ENCODE measurements at regions not wholly inside any gene's neighbourhood (a gene's known extent, or its start where the extent isn't known, plus 50 kb on each side); places are given as distances from the start of the nearest gene placed in this dataset.

- Mint-ChIP-seq H3K9me3 (ENCODE audit: unreplicated experiment) (no peaks in the 10 kb centered on the region), H3K4me1 (ENCODE audit: insufficient read depth, unreplicated experiment) (no peaks in the 10 kb centered on the region), H3K27me3 (ENCODE audit: insufficient read depth, unreplicated experiment) (no peaks in the 10 kb centered on the region), H3K4me3 (ENCODE audit: unreplicated experiment) (no peak overlapping the region), H3K36me3 (ENCODE audit: insufficient read depth, unreplicated experiment) (no peaks in the 10 kb centered on the region), H3K27ac (ENCODE audit: low read depth, unreplicated experiment) (no peak overlapping the region)
- POLR2A ChIA-PET: interaction anchor here (0.6 to 1.7 kb wide), 4 partner anchors 12 to 315 kb away, joined by 4 to 9 read pairs (median 4); no protein-coding TSS in a partner anchor
- intact Hi-C loops (cut with micrococcal nuclease): no loop called here
- no TSS peak for BruUV-seq (replicated peaks)
- DNase-seq (ENCODE audit: unreplicated experiment): no peak
- CTCF ChIA-PET: interaction anchor here (0.6 to 6.7 kb wide), 10 partner anchors 10 to 252 kb away, joined by 3 to 81 read pairs (median 8); no protein-coding TSS in a partner anchor
- TF ChIP-seq CTCF (IDR thresholded peaks at IDR 0.05; ENCODE audit: unreplicated experiment): no peak
These were observed 61.4 kb upstream of the GREB1L start for GRCh38 chr18:21180588-21180987.

GRCh38 chr18:21181766-21182165 is 60.3 kb upstream of the GREB1L start:
- DNase-seq (ENCODE audit: unreplicated experiment): no peak
- CTCF ChIA-PET: interaction anchor here (0.7 to 6.7 kb wide), 3 partner anchors 10 to 310 kb away, joined by 3 to 81 read pairs (median 3); no protein-coding TSS in a partner anchor
- H3K4me3 Mint-ChIP-seq (ENCODE audit: unreplicated experiment): no peak overlapping the region
- H3K4me1 Mint-ChIP-seq (ENCODE audit: insufficient read depth, unreplicated experiment): no peaks in the 10 kb centered on the region
- H3K27me3 Mint-ChIP-seq (ENCODE audit: insufficient read depth, unreplicated experiment): no peaks in the 10 kb centered on the region
- no TSS peak for BruUV-seq (replicated peaks)
- POLR2A ChIA-PET: no interaction called here
- H3K9me3 Mint-ChIP-seq (ENCODE audit: unreplicated experiment): no peaks in the 10 kb centered on the region
- H3K27ac Mint-ChIP-seq (ENCODE audit: low read depth, unreplicated experiment): no peak overlapping the region
- no peak for TF ChIP-seq CTCF (IDR thresholded peaks at IDR 0.05; ENCODE audit: unreplicated experiment)
- intact Hi-C loops (cut with micrococcal nuclease): no loop called here
- no peaks in the 10 kb centered on the region for H3K36me3 Mint-ChIP-seq (ENCODE audit: insufficient read depth, unreplicated experiment)

GRCh38 chr18:21183670-21184069 is 58.4 kb upstream of the GREB1L start:
- intact Hi-C loops (cut with micrococcal nuclease): no loop called here
- BruUV-seq (replicated peaks): no TSS peak
- peak; percentile 36 for DNase-seq (ENCODE audit: unreplicated experiment)
- Mint-ChIP-seq H3K4me3 (ENCODE audit: unreplicated experiment) (no peak overlapping the region), H3K27me3 (ENCODE audit: insufficient read depth, unreplicated experiment) (no peaks in the 10 kb centered on the region), H3K36me3 (ENCODE audit: insufficient read depth, unreplicated experiment) (no peaks in the 10 kb centered on the region), H3K27ac (ENCODE audit: low read depth, unreplicated experiment) (no peak overlapping the region), H3K9me3 (ENCODE audit: unreplicated experiment) (no peaks in the 10 kb centered on the region), H3K4me1 (ENCODE audit: insufficient read depth, unreplicated experiment) (no peaks in the 10 kb centered on the region)
- ChIA-PET POLR2A (interaction anchor here (0.7 kb wide), 1 partner anchor 365 kb away, joined by 3 read pairs; no protein-coding TSS in a partner anchor), CTCF (interaction anchor here (0.6 to 6.7 kb wide), 3 partner anchors 8 to 210 kb away, joined by 3 to 81 read pairs (median 3); no protein-coding TSS in a partner anchor)
- no peak for TF ChIP-seq CTCF (IDR thresholded peaks at IDR 0.05; ENCODE audit: unreplicated experiment)

GRCh38 chr18:21184396-21184996 is 57.5 kb upstream of the GREB1L start:
- no peak for DNase-seq (ENCODE audit: unreplicated experiment)
- POLR2A ChIA-PET: interaction anchor here (0.7 kb wide), 1 partner anchor 364 kb away, joined by 3 read pairs; no protein-coding TSS in a partner anchor
- intact Hi-C loops (cut with micrococcal nuclease): no loop called here
- Mint-ChIP-seq H3K9me3 (ENCODE audit: unreplicated experiment) (no peaks in the 10 kb centered on the region), H3K36me3 (ENCODE audit: insufficient read depth, unreplicated experiment) (no peaks in the 10 kb centered on the region), H3K27ac (ENCODE audit: low read depth, unreplicated experiment) (no peak overlapping the region), H3K4me3 (ENCODE audit: unreplicated experiment) (no peak overlapping the region), H3K4me1 (ENCODE audit: insufficient read depth, unreplicated experiment) (no peaks in the 10 kb centered on the region), H3K27me3 (ENCODE audit: insufficient read depth, unreplicated experiment) (no peaks in the 10 kb centered on the region)
- CTCF ChIA-PET: interaction anchor here (0.6 kb wide), 1 partner anchor 218 kb away, joined by 5 read pairs; no protein-coding TSS in a partner anchor
- no TSS peak for BruUV-seq (replicated peaks)
- TF ChIP-seq CTCF (IDR thresholded peaks at IDR 0.05; ENCODE audit: unreplicated experiment): no peak

All from MCF 10A (cell line).